HEK293 (cell line): ENCODE measurements at regions not wholly inside any gene's neighbourhood (a gene's known extent, or its start where the extent isn't known, plus 50 kb on each side); places are given as distances from the start of the nearest gene placed in this dataset.

Experiments used
- CTCF ChIA-PET: fragments of 350-600 bp; formaldehyde crosslinking; extraction: SDS; loops from one replicate; lab custom pipeline; 2021; ENCODE audit warnings: antibody characterized with exemption; lab: Yijun Ruan, JAX
- POLR2A ChIA-PET: fragments of 300-600 bp; formaldehyde crosslinking; extraction: SDS; loops from one replicate; lab custom pipeline; 2020; ENCODE audit warnings: antibody characterized with exemption, inconsistent platforms; lab: Yijun Ruan, JAX
- H3K27ac ChIP-seq: fragments of 200-500 bp; sonication (Bioruptor generic); 2 replicates; pipeline ENCODE4 v1.5.1; 2014; ENCODE audit warnings: low read depth, low read length, control low read depth, inconsistent platforms; ENCODE audit errors: extremely low read depth
- H3K36me3 ChIP-seq, 2 experiments: fragments of 200-500 bp in 1 of 2; sonication (Bioruptor generic) in 1 of 2; 1 replicate in 1 of 2; 2 replicates in 1 of 2; pipeline ENCODE4 v1.5.1; 2014 to 2017; ENCODE audit warnings: inconsistent platforms in 2 of 2, low read length in 2 of 2; ENCODE audit not compliant: control insufficient read depth in 2 of 2, insufficient read depth in 1 of 2
- H3K4me1 ChIP-seq: fragments of 200-500 bp; sonication (Bioruptor generic); 2 replicates; pipeline ENCODE4 v1.5.1; 2014; ENCODE audit warnings: mild to moderate bottlenecking, low read length, inconsistent platforms; ENCODE audit not compliant: control insufficient read depth, insufficient read depth
- H3K4me3 ChIP-seq: 2 replicates; pipeline ENCODE4 v1.5.1; 2011; ENCODE audit warnings: low read depth, mild to moderate bottlenecking, control low read depth, low read length, moderate library complexity
- H3K9me3 ChIP-seq: fragments of 200-500 bp; sonication (Bioruptor generic); 2 replicates; pipeline ENCODE4 v1.5.1; 2014; ENCODE audit warnings: low read depth, low read length, inconsistent platforms; ENCODE audit not compliant: control insufficient read depth, insufficient read depth
- GFI1B ChIP-seq: fragments of 450-650 bp; formaldehyde crosslinking; IDR thresholded peaks from 2 replicates; pipeline ENCODE4 v1.5.1; 2016; ENCODE audit warnings: missing biosample characterization, missing genetic modification characterization
- GLIS1 ChIP-seq: fragments of 450-650 bp; formaldehyde crosslinking; IDR thresholded peaks from 2 replicates; pipeline ENCODE4 v1.5.1; 2016; ENCODE audit warnings: missing biosample characterization, missing genetic modification characterization
- KLF10 ChIP-seq: fragments of 450-650 bp; IDR thresholded peaks from 2 replicates; pipeline ENCODE4 v1.5.1; 2018; ENCODE audit warnings: missing biosample characterization, mild to moderate bottlenecking, missing genetic modification characterization
- KLF9 ChIP-seq: fragments of 450-650 bp; formaldehyde crosslinking; IDR thresholded peaks from 2 replicates; pipeline ENCODE4 v1.5.1; 2016; ENCODE audit warnings: missing biosample characterization, missing genetic modification characterization, low read depth
- TCF7L2 ChIP-seq: IDR thresholded peaks from 2 replicates; pipeline ENCODE4 v1.6.1; 2011; ENCODE audit warnings: low read depth, mild to moderate bottlenecking, inconsistent platforms, low read length, moderate library complexity, borderline replicate concordance
- ZBTB1 ChIP-seq: fragments of 450-650 bp; formaldehyde crosslinking; IDR thresholded peaks from 2 replicates; pipeline ENCODE4 v1.5.1; 2016; ENCODE audit warnings: missing biosample characterization, missing genetic modification characterization
- ZBTB17 ChIP-seq: fragments of 450-650 bp; formaldehyde crosslinking; IDR thresholded peaks from 2 replicates; pipeline ENCODE4 v1.5.1; 2016; ENCODE audit warnings: missing biosample characterization, missing genetic modification characterization
- ZFP3 ChIP-seq: fragments of 450-650 bp; formaldehyde crosslinking; IDR thresholded peaks from 2 replicates; pipeline ENCODE4 v1.5.1; 2016; ENCODE audit warnings: low read depth, missing biosample characterization, missing genetic modification characterization
- ZNF112 ChIP-seq: fragments of 450-650 bp; formaldehyde crosslinking; IDR thresholded peaks from 2 replicates; pipeline ENCODE4 v1.5.0; 2017; ENCODE audit warnings: missing biosample characterization, missing genetic modification characterization
- ZNF169 ChIP-seq: fragments of 450-650 bp; formaldehyde crosslinking; IDR thresholded peaks from 2 replicates; pipeline ENCODE4 v1.5.1; 2016; ENCODE audit warnings: missing biosample characterization, missing genetic modification characterization
- ZNF223 ChIP-seq: fragments of 450-650 bp; formaldehyde crosslinking; IDR thresholded peaks from 2 replicates; pipeline ENCODE4 v1.5.1; 2016; ENCODE audit warnings: missing biosample characterization, missing genetic modification characterization
- ZNF335 ChIP-seq: fragments of 450-650 bp; formaldehyde crosslinking; conservative IDR thresholded peaks from 2 replicates; pipeline ENCODE4 v1.5.1; 2016; ENCODE audit warnings: missing biosample characterization, missing genetic modification characterization
- ZNF391 ChIP-seq: fragments of 450-650 bp; formaldehyde crosslinking; IDR thresholded peaks from 2 replicates; pipeline ENCODE4 v1.5.1; 2016; ENCODE audit warnings: low read depth, missing biosample characterization, missing genetic modification characterization, borderline replicate concordance
- ZNF416 ChIP-seq: fragments of 450-650 bp; formaldehyde crosslinking; IDR thresholded peaks from 2 replicates; pipeline ENCODE4 v1.5.1; 2016; ENCODE audit warnings: missing biosample characterization, missing genetic modification characterization
- ZNF514 ChIP-seq: fragments of 450-650 bp; formaldehyde crosslinking; IDR thresholded peaks from 2 replicates; pipeline ENCODE4 v1.5.1; 2016; ENCODE audit warnings: missing biosample characterization, missing genetic modification characterization
- ZNF549 ChIP-seq: fragments of 450-650 bp; IDR thresholded peaks from 2 replicates; pipeline ENCODE4 v1.5.1; 2018; ENCODE audit warnings: missing biosample characterization, missing genetic modification characterization, mild to moderate bottlenecking, inconsistent platforms, moderate library complexity
- ZNF621 ChIP-seq: fragments of 450-650 bp; formaldehyde crosslinking; IDR thresholded peaks from 2 replicates; pipeline ENCODE4 v1.5.1; 2017; ENCODE audit warnings: missing biosample characterization, missing genetic modification characterization
- ZNF629 ChIP-seq: fragments of 450-650 bp; formaldehyde crosslinking; IDR thresholded peaks from 2 replicates; pipeline ENCODE4 v1.5.1; 2017; ENCODE audit warnings: missing biosample characterization, missing genetic modification characterization
- ZNF660 ChIP-seq: fragments of 450-650 bp; IDR thresholded peaks from 2 replicates; pipeline ENCODE4 v1.5.1; 2018; ENCODE audit warnings: missing biosample characterization, mild to moderate bottlenecking, missing genetic modification characterization
- ZNF664 ChIP-seq: fragments of 450-650 bp; formaldehyde crosslinking; IDR thresholded peaks from 2 replicates; pipeline ENCODE4 v1.5.1; 2016; ENCODE audit warnings: missing biosample characterization, missing genetic modification characterization
- ZNF701 ChIP-seq: fragments of 450-650 bp; formaldehyde crosslinking; IDR thresholded peaks from 2 replicates; pipeline ENCODE4 v1.5.1; 2016; ENCODE audit warnings: missing biosample characterization, missing genetic modification characterization
- ZNF777 ChIP-seq: fragments of 450-650 bp; formaldehyde crosslinking; IDR thresholded peaks from 2 replicates; pipeline ENCODE4 v1.5.1; 2017; ENCODE audit warnings: missing biosample characterization, missing genetic modification characterization, borderline replicate concordance
- ZSCAN30 ChIP-seq: fragments of 450-650 bp; IDR thresholded peaks from 2 replicates; pipeline ENCODE4 v1.5.1; 2018; ENCODE audit warnings: missing biosample characterization, mild to moderate bottlenecking, missing genetic modification characterization, moderate library complexity
- TF ChIP-seq, protein P1 (sequence below): fragments of 450-650 bp; formaldehyde crosslinking; IDR thresholded peaks from 2 replicates; pipeline ENCODE4 v1.5.1; 2016; ENCODE audit warnings: missing biosample characterization, missing genetic modification characterization
- TF ChIP-seq, protein P2 (sequence below): fragments of 450-650 bp; formaldehyde crosslinking; conservative IDR thresholded peaks from 2 replicates; pipeline ENCODE4 v1.5.1; 2016; ENCODE audit warnings: low read depth, missing biosample characterization, missing genetic modification characterization

DNA sequence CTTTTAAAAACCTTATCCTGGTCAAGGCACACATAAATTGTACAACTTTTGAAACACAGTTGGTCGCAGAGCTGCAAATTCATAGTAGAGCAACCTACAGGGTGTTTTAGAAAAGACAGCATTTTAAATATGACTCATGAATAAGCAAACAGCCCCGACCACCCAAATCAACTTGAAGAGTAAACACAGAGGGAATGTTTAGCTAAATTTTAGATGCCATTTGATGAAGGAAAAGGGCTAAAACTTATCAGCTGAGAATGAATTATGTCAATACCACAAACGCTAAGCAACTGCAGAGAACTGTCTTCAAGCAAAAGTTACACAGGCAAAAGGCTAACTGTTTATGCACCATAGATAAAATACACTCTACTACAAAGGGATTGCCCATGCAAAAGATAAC lies 427.5 kb upstream of the PSMD7 start:
- Histone ChIP-seq H3K27ac (no peak overlapping the region), H3K4me3 (no peak overlapping the region), H3K4me1 (0 out of 2 replicates have a peak, but pooled peaks cover 3% of the 10 kb centered on the region), H3K9me3 (no peaks in the 10 kb centered on the region), H3K36me3 (no peaks in the 10 kb centered on the region)
- TF ChIP-seq ZNF514 (tag by site-specific recombination): no peak
- TF ChIP-seq ZNF621 (tag by site-specific recombination): no peak
- TF ChIP-seq ZNF629 (tag by site-specific recombination): no peak
- TF ChIP-seq ZFP3 (tag by site-specific recombination): no peak
- TF ChIP-seq ZNF416 (tag by site-specific recombination): no peak
- TF ChIP-seq ZNF223 (tag by site-specific recombination): no peak
- TF ChIP-seq ZNF391: no peak
- no peak for TF ChIP-seq ZNF549 (tag by site-specific recombination)
- POLR2A ChIA-PET: no interaction called here
- CTCF ChIA-PET: no interaction called here

DNA sequence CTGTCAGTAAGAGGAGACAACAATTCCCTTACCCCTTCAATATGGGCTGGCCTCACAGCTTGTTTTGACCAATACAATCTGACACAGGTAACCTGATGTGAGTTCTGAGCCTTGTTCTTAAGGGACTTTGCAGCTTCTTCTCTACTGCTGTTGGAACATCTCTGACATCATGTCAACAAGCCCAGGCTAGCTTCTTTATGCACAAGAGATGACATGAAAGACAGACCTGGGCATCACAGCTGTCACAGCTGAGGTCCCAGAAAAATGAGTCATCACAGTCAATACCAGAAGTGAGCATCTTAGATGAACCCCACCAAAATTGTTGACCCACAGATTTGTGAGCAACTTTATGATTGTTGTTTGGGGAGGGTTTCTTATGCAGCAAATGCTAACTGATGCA lies 431.7 kb upstream of the PSMD7 start:
- Histone ChIP-seq H3K9me3 (no peaks in the 10 kb centered on the region), H3K4me3 (no peak overlapping the region), H3K36me3 (no peaks in the 10 kb centered on the region), H3K27ac (no peak overlapping the region), H3K4me1 (no peaks in the 10 kb centered on the region)
- POLR2A ChIA-PET: no interaction called here
- TF ChIP-seq, protein P1, sequence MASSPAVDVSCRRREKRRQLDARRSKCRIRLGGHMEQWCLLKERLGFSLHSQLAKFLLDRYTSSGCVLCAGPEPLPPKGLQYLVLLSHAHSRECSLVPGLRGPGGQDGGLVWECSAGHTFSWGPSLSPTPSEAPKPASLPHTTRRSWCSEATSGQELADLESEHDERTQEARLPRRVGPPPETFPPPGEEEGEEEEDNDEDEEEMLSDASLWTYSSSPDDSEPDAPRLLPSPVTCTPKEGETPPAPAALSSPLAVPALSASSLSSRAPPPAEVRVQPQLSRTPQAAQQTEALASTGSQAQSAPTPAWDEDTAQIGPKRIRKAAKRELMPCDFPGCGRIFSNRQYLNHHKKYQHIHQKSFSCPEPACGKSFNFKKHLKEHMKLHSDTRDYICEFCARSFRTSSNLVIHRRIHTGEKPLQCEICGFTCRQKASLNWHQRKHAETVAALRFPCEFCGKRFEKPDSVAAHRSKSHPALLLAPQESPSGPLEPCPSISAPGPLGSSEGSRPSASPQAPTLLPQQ (tag by site-specific recombination): no peak
- TF ChIP-seq ZBTB17 (tag by site-specific recombination) (no peak), GLIS1 (tag by site-specific recombination) (no peak), ZNF112 (tag by site-specific recombination) (no peak), ZNF660 (tag by site-specific recombination) (no peak), ZNF335 (tag by site-specific recombination) (no peak)
- CTCF ChIA-PET: no interaction called here

DNA sequence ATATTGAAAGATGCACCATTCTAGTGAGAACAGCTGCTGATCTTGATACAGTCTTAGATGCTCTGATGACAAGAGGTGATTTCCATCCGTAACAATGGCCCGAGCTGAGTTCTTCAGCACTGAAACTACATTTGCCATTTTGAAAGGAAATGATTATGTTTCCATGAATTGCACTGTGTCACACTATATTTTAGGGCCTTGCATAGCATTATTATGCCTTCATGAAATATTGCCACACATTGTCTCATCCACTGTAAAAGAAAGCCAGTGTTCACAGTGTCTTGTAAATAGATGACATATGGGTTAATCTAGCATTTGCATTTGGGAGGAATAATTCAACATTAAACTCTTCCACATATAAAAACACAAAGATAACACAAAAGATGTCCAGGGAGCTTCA lies 438.3 kb upstream of the PSMD7 start:
- H3K4me1 ChIP-seq: no peaks in the 10 kb centered on the region
- H3K36me3 ChIP-seq: no peaks in the 10 kb centered on the region
- H3K9me3 ChIP-seq: no peaks in the 10 kb centered on the region
- no peak overlapping the region for H3K4me3 ChIP-seq
- no peak overlapping the region for H3K27ac ChIP-seq
- POLR2A ChIA-PET: no interaction called here
- CTCF ChIA-PET: interaction anchor here (0.5 to 1.1 kb wide), 2 partner anchors 24 to 367 kb away, joined by 3 read pairs; no protein-coding TSS in a partner anchor
- TF ChIP-seq ZBTB1 (tag by site-specific recombination) (no peak), KLF9 (tag by site-specific recombination) (no peak), ZNF169 (tag by site-specific recombination) (no peak), GFI1B (tag by site-specific recombination) (no peak), TCF7L2 (no peak), ZNF777 (tag by site-specific recombination) (no peak), ZNF664 (tag by site-specific recombination) (no peak), ZSCAN30 (tag by site-specific recombination) (no peak), KLF10 (tag by site-specific recombination) (no peak), ZNF701 (tag by site-specific recombination) (no peak)
- TF ChIP-seq, protein P2, sequence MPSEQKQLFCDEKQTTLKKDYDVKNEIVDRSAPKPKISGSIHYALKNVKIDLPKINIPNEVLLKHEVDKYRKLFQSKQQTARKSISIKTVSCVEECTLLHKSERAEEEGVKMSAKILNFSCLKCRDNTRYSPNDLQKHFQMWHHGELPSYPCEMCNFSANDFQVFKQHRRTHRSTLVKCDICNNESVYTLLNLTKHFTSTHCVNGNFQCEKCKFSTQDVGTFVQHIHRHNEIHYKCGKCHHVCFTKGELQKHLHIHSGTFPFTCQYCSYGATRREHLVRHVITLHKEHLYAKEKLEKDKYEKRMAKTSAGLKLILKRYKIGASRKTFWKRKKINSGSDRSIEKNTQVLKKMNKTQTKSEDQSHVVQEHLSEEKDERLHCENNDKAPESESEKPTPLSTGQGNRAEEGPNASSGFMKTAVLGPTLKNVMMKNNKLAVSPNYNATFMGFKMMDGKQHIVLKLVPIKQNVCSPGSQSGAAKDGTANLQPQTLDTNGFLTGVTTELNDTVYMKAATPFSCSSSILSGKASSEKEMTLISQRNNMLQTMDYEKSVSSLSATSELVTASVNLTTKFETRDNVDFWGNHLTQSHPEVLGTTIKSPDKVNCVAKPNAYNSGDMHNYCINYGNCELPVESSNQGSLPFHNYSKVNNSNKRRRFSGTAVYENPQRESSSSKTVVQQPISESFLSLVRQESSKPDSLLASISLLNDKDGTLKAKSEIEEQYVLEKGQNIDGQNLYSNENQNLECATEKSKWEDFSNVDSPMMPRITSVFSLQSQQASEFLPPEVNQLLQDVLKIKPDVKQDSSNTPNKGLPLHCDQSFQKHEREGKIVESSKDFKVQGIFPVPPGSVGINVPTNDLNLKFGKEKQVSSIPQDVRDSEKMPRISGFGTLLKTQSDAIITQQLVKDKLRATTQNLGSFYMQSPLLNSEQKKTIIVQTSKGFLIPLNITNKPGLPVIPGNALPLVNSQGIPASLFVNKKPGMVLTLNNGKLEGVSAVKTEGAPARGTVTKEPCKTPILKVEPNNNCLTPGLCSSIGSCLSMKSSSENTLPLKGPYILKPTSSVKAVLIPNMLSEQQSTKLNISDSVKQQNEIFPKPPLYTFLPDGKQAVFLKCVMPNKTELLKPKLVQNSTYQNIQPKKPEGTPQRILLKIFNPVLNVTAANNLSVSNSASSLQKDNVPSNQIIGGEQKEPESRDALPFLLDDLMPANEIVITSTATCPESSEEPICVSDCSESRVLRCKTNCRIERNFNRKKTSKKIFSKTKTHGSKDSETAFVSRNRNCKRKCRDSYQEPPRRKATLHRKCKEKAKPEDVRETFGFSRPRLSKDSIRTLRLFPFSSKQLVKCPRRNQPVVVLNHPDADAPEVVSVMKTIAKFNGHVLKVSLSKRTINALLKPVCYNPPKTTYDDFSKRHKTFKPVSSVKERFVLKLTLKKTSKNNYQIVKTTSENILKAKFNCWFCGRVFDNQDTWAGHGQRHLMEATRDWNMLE (tag by site-specific recombination): no peak
